OCI-LY7 (cell line): ENCODE measurements at regions not wholly inside any gene's neighbourhood (a gene's known extent, or its start where the extent isn't known, plus 50 kb on each side); places are given as distances from the start of the nearest gene placed in this dataset.

Experiments
- CTCF ChIP-seq: fragments of 200-600 bp; sonication (generic); conservative IDR thresholded peaks from 2 replicates; pipeline ENCODE4 v1.5.1; 2014; ENCODE audit warnings: mild to moderate bottlenecking, antibody characterized with exemption, low read length, moderate library complexity, mixed read lengths
- EZH2phosphoT487 ChIP-seq: fragments of 200-600 bp; sonication (generic); IDR thresholded peaks from 2 replicates; pipeline ENCODE4 v1.6.1; 2018; ENCODE audit warnings: low read depth, borderline replicate concordance, mild to moderate bottlenecking, mixed run types, antibody characterized with exemption, low read length, moderate library complexity, mixed read lengths

- TF ChIP-seq CTCF (no peak), EZH2phosphoT487 (no peak)
These were observed 228.3 kb downstream of the SIM1 start for GRCh38 chr6:100236389-100236788.
